ENCODE measurements at regions not wholly inside any gene's neighbourhood (a gene's known extent, or its start where the extent isn't known, plus 50 kb on each side); places are given as distances from the start of the nearest gene placed in this dataset.

DNA sequence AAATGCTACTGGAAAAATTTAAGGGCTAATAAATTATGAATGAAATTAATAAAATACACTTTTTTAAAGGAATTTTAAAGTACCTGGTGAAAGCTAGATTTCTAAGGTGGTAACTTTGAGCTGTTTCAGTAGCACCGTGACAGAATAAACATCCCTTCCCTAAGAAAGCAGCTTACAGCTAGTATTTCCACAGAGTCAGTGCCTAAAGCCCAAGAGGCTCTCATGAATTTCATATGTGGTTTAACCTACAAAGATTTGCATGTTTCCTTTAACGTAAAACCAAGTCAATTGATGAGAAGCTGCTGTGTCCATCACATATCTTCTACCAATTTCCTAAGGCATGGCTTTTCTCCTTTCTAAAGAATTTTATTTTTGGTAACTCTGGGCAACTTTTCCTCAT is 56.8 kb downstream of the IFNG start:
- no peaks in the 10 kb centered on the region for H3K9me3 Mint-ChIP-seq
- no peak overlapping the region for H3K4me3 Mint-ChIP-seq
- ATAC-seq (replicated peaks): no peak
- H3K27me3 Mint-ChIP-seq: peaks cover 5% of the 10 kb centered on the region
- no peak overlapping the region for H3K27ac Mint-ChIP-seq
- no peaks in the 10 kb centered on the region for H3K36me3 Mint-ChIP-seq (ENCODE audit: low read depth)
- H3K4me1 Mint-ChIP-seq: no peaks in the 10 kb centered on the region

DNA sequence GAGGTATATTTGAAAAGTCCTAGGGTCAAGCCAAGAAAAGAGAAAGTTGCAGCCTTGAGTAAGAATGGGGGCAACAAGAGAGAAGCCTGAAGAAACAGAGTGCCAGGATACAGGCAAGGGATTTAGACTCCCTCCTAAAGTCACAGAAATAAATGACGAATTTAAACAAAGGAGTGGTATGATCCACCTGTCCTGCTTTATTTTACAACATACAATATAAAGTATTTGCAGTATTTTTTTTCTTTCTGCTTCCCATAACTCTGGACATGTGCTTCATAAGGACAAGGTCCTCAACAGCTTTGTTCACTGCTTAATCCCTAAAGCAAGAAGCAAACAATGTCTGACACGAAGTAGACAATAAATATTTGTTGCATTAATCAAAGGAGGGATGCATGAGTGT is 57.4 kb downstream of the IFNG start:
- Mint-ChIP-seq H3K4me3 (no peak overlapping the region), H3K27me3 (peaks cover 5% of the 10 kb centered on the region), H3K27ac (no peak overlapping the region), H3K9me3 (no peaks in the 10 kb centered on the region), H3K4me1 (no peaks in the 10 kb centered on the region), H3K36me3 (ENCODE audit: low read depth) (no peaks in the 10 kb centered on the region)
- ATAC-seq (replicated peaks): no peak

DNA sequence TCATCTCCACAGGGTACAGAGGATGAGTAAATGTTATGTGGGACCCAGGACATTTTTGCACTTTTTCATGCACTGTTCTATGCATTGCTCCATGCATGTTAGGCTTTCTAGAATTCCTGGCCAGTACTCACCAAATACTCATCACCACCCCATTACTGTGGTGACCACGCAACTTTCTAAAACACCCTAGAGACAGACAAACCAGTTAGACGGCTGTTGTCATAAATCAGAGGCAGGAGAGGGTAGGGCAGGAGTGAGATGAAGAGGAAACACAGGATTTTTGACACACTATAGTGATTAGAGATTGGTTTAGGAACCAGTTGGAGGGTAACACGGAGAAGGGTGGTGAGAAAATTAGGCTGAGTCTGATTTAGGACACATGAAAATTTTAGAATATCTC is 59.3 kb downstream of the IFNG start:
- H3K27ac Mint-ChIP-seq: no peak overlapping the region
- H3K27me3 Mint-ChIP-seq: peaks cover 5% of the 10 kb centered on the region
- no peaks in the 10 kb centered on the region for H3K36me3 Mint-ChIP-seq (ENCODE audit: low read depth)
- H3K4me3 Mint-ChIP-seq: no peak overlapping the region
- no peaks in the 10 kb centered on the region for H3K4me1 Mint-ChIP-seq
- H3K9me3 Mint-ChIP-seq: no peaks in the 10 kb centered on the region
- ATAC-seq (replicated peaks): no peak

DNA sequence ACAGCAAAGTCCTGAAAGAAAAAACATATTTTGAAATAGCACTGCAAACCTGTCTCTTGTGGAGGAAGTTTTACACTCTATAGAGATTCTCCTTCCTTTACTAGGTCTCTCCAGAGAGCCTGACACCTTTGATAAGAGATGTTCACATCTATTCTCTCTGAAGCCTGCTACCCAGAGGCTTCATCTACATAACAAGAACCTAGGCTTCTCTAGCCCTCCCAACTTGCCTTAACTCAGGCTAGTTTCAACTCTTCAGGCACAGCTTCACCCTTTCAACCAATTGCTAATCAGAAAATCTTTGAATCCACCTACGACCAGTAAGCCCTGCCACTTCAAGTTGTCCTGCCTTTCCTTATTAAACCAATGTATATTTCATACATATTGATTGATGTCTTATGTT is 60.6 kb downstream of the IFNG start:
- Mint-ChIP-seq H3K27me3 (peaks cover 5% of the 10 kb centered on the region), H3K36me3 (ENCODE audit: low read depth) (no peaks in the 10 kb centered on the region), H3K4me1 (no peaks in the 10 kb centered on the region), H3K9me3 (no peaks in the 10 kb centered on the region), H3K4me3 (no peak overlapping the region), H3K27ac (no peak overlapping the region)
- no peak for ATAC-seq (replicated peaks)

DNA sequence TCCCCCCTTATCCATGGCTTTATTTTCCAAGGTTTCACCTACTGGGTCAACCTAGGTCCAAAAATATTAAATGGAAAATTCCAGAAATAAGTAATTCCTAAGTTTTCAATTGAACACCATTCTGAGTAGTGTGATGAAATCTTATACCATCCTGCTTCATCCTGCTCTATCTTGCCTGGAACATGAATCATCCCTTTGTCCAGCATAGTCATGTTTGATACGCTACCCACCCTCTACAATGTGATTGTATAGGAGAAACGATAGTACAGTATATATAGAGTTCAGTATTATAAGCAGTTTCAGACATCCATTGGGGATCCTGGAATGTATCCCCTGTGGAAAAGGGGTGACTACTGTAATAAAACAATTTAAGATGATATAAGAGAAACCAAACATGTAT is 62.2 kb downstream of the IFNG start:
- H3K4me3 Mint-ChIP-seq: no peak overlapping the region
- no peak for ATAC-seq (replicated peaks)
- H3K27me3 Mint-ChIP-seq: peaks cover 5% of the 10 kb centered on the region
- no peaks in the 10 kb centered on the region for H3K4me1 Mint-ChIP-seq
- H3K36me3 Mint-ChIP-seq (ENCODE audit: low read depth): no peaks in the 10 kb centered on the region
- no peaks in the 10 kb centered on the region for H3K9me3 Mint-ChIP-seq
- H3K27ac Mint-ChIP-seq: no peak overlapping the region

DNA sequence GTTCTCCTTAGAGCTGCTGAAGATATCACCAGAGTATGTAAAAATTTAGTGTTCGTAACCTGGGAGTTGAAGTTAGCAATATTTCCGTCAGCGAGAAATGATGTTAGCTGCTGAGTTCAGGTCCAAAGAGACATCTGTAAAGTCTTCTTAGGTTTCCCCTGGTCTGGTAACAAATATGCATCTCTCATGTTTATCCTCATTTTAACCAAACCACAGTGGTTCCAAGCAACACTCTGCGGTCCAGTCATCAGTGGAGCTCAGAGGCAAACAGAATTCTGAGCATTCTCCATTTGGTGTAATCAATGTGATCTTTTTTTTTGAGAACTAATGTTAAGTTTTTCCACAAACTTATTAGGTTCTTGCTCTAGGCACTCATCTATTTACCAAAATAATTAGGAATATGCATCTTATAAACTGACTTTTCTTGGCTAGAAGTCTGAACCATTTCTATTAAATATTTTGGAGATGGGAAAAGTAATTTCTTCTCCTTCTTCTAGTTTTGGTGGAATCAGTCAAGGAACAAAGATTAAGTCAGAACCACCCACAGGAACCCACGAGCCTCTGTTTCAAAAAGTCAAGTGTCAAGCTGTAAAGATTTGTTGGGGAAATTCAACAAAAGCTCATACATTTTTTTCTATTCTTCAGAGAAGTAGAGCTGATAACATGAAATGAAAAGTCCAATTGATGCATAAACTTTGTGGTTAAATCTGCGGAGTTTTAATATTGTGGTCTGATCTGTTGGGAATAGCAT is 64.7 kb downstream of the IFNG start:
- Mint-ChIP-seq H3K36me3 (ENCODE audit: low read depth) (no peaks in the 10 kb centered on the region), H3K9me3 (peaks cover 6% of the 10 kb centered on the region), H3K27me3 (peaks cover 3% of the 10 kb centered on the region), H3K4me3 (no peak overlapping the region), H3K4me1 (no peaks in the 10 kb centered on the region), H3K27ac (no peak overlapping the region)
- ATAC-seq (replicated peaks): no peak

DNA sequence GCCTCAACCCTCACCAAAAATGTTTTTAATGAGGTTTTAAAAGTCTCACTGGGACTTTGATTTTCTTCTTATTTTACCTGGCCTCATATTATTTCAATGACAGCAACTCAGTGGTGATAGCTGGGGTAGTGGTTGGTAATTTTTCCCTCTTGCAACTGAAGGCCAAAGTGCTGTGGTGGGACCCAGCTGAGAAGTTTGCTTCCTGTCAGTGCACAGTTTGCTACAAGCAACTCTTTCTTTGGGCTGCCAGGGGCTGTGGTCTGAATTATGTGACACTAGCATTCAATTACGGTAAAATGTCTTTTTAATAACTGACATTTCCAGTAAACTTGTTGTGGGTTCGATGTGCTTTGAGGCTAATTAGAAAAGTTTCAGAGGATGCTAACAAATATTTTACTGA is 65.3 kb downstream of the IFNG start:
- Mint-ChIP-seq H3K4me1 (no peaks in the 10 kb centered on the region), H3K36me3 (ENCODE audit: low read depth) (no peaks in the 10 kb centered on the region), H3K9me3 (peaks cover 8% of the 10 kb centered on the region), H3K27me3 (peaks cover 3% of the 10 kb centered on the region), H3K4me3 (no peak overlapping the region), H3K27ac (no peak overlapping the region)
- no peak for ATAC-seq (replicated peaks)

DNA sequence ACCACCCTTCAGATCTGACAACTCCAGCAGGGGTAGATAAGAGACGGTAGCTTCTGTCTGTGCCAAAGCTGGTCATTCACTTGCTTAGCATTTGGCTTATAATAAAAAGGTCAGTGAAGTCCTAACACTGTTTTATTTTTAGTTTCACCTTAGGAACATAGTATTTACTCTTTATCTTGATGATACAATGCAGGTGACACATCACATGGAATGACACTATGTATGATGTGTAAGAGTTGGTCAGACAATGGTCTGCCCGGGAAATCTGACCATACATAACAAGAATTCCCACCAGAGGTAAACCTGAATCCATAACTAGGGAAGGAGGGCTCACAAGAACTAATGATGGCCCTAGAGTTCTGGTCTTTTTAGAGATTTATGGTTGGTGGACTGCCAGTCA is 66.6 kb downstream of the IFNG start:
- peaks cover 8% of the 10 kb centered on the region for H3K9me3 Mint-ChIP-seq
- no peak for ATAC-seq (replicated peaks)
- H3K27ac Mint-ChIP-seq: no peak overlapping the region
- H3K27me3 Mint-ChIP-seq: peaks cover 3% of the 10 kb centered on the region
- H3K4me3 Mint-ChIP-seq: no peak overlapping the region
- H3K4me1 Mint-ChIP-seq: no peaks in the 10 kb centered on the region
- no peaks in the 10 kb centered on the region for H3K36me3 Mint-ChIP-seq (ENCODE audit: low read depth)

DNA sequence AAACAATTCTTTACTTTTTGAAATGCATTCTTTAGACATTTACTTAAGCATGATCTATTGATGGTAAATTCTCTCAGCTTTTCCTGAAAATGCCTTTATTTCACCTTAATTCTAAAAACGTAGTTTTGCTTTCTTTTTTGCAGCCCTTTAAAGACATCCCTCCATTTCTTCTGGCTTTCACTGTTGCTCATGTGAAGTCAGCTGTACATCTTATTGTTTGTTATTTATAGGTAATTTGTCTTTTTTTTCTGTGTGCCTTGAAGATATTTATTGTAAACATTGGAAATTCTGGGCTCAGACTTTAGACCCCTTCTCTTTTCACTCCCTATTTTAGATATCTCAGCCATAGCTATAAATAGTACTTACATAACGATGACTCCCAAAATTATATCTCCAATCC is 70.4 kb downstream of the IFNG start:
- Mint-ChIP-seq H3K4me1 (no peaks in the 10 kb centered on the region), H3K36me3 (ENCODE audit: low read depth) (no peaks in the 10 kb centered on the region), H3K4me3 (no peak overlapping the region), H3K27me3 (peaks cover 3% of the 10 kb centered on the region), H3K9me3 (peaks cover 8% of the 10 kb centered on the region), H3K27ac (no peak overlapping the region)
- no peak for ATAC-seq (replicated peaks)

DNA sequence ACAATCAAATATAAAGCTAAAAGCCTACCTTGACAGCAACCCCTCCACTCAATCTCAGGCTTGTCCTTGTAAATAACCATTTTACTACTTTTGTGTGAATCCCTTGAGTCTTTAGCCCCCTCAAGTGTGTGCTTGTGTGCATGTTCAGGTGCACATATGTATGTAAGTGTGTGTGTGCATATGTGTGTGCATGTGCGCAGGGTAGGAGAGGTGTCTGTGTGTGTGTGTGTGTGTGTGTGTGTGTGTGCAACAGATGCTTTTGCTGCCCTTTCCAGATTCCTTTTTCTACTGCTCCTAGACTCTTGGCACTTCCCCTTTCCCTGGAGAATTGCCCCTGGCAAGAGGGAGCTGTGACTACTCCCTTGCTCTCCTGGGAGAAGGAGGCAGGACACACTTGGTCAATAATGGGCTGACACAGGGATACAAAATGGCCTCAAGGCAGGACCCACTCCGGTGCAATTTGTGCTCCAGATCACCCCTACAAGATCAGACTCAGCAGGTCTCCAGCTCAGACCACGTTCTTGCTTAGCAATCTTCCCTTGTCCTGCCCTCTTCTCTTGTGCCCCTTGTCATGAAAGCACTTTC is 73.4 kb downstream of the IFNG start:
- Mint-ChIP-seq H3K4me3 (no peak overlapping the region), H3K9me3 (peaks cover 15% of the 10 kb centered on the region), H3K27me3 (no peaks in the 10 kb centered on the region), H3K36me3 (ENCODE audit: low read depth) (no peaks in the 10 kb centered on the region), H3K4me1 (no peaks in the 10 kb centered on the region), H3K27ac (no peak overlapping the region)
- no peak for ATAC-seq (replicated peaks)

DNA sequence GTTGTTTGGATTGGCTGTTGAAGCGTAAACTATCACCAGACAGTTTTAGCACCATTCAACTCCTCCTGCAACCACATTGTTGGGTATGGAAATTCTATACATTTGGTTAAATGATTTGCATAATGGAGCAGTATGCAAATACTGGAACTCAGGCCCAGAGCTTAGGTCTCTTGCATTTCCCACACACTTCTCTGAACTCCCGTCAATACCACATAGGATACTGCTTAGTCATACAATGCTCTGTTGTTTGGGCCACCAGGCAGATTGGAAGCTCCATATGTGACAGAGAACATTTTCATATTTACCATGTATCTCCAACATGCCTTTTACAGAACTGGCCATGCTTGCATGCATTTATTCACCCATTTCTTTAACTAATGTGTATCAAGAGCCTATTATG is 78.0 kb downstream of the IFNG start:
- peaks cover 7% of the 10 kb centered on the region for H3K9me3 Mint-ChIP-seq
- H3K36me3 Mint-ChIP-seq (ENCODE audit: low read depth): no peaks in the 10 kb centered on the region
- H3K4me3 Mint-ChIP-seq: no peak overlapping the region
- H3K4me1 Mint-ChIP-seq: no peaks in the 10 kb centered on the region
- no peaks in the 10 kb centered on the region for H3K27me3 Mint-ChIP-seq
- peak; percentile 54 for ATAC-seq (replicated peaks)
- no peak overlapping the region for H3K27ac Mint-ChIP-seq

DNA sequence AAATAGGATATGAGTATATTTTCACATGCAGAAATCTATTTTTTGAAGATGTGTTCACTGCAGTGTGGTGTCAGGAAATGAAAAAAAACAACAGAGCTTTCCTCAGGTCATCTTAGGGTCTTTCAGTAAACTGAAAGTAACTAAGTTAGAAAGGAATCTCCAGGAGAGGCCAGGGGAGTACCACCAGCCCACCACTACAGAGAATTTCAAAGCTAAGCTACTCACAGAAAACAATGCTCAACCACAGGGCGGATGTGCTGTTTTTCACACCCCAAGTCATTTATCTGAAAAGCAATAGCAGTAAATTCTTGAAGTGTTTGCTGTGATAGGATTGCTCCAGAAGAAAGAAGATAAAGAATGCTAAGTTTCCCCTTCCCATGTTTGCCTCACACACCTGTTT is 79.0 kb downstream of the IFNG start:
- no peak overlapping the region for H3K27ac Mint-ChIP-seq
- H3K9me3 Mint-ChIP-seq: peaks cover 7% of the 10 kb centered on the region
- no peaks in the 10 kb centered on the region for H3K36me3 Mint-ChIP-seq (ENCODE audit: low read depth)
- no peak for ATAC-seq (replicated peaks)
- H3K27me3 Mint-ChIP-seq: no peaks in the 10 kb centered on the region
- H3K4me1 Mint-ChIP-seq: no peaks in the 10 kb centered on the region
- H3K4me3 Mint-ChIP-seq: no peak overlapping the region

DNA sequence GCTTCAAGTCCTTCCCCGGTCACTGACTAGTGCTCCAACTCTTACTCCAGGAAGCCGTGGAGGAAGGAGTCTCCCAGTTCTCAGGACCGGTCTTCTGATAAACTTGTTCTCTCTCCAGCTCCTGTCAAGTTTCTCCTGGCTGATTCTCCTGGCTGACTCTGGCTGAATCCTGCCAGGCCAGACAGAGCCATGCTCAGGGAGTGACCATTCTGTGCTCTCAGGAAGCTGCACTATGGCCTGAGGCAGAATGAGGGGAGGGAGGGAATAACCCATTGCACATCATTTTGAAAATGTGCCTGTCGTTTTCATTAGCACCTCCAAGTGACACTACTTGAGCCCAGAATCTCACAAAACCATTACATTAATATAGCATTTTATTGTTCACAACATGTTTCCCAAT is 80.8 kb downstream of the IFNG start:
- Mint-ChIP-seq H3K27ac (no peak overlapping the region), H3K36me3 (ENCODE audit: low read depth) (no peaks in the 10 kb centered on the region), H3K27me3 (no peaks in the 10 kb centered on the region), H3K4me3 (no peak overlapping the region), H3K4me1 (no peaks in the 10 kb centered on the region), H3K9me3 (peaks cover 7% of the 10 kb centered on the region)
- no peak for ATAC-seq (replicated peaks)

DNA sequence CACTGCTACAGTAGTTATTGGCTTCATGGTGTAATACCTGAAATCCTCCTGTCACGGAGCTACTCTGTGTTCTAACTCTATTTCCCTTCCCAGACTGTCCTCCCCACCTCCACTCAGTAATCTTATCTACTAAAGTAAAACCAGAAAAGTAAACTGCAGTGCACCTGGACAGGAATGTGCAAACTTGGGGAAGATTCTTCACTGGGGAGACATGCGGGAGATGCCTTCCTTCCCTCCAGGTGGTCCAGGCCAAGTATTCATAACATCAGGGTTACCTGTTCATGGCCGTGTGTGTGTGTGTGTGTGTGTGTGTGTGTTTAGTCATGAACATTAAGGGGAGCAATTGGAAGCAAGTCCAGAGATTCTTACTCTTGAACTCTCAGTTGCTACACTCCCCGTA is 84.1 kb downstream of the IFNG start:
- Mint-ChIP-seq H3K9me3 (no peaks in the 10 kb centered on the region), H3K4me1 (no peaks in the 10 kb centered on the region), H3K27ac (no peak overlapping the region), H3K27me3 (no peaks in the 10 kb centered on the region), H3K4me3 (no peak overlapping the region), H3K36me3 (ENCODE audit: low read depth) (no peaks in the 10 kb centered on the region)
- ATAC-seq (replicated peaks): no peak

DNA sequence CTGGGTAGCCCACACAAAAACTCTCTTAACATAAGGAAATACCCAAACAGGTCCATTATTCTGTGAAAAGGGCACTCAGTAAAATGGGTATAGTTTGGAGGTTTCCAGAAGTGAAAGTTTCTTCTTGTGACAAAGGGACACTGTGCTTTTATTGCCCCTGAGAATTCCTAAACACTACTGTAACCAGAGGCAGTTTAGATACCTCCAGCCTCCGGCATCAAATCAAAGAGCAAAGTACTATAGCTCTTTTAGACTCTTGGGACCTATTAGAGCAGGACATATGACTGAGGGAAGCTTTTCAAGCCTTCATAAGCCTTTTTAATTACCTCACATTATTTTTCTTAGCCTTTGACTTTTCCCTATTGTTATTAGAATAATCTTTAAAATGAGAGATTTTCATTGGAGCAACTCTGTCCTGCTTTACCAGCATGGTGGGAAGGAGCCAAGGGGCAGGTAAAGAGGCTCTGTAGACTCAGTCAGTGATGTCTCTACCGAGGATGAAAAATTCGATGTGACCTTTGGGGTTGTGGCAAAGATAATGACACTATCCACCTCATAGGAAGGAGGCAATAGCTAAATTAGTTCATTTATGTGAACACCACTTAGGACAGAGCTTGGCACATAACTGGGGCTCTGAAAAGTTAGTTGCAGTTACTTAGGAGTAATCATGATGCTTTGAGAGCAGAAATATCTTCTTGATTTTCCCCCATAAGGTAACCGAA is 85.1 kb downstream of the IFNG start:
- H3K27me3 Mint-ChIP-seq: no peaks in the 10 kb centered on the region
- no peak overlapping the region for H3K27ac Mint-ChIP-seq
- no peaks in the 10 kb centered on the region for H3K9me3 Mint-ChIP-seq
- ATAC-seq (replicated peaks): no peak
- H3K36me3 Mint-ChIP-seq (ENCODE audit: low read depth): no peaks in the 10 kb centered on the region
- no peak overlapping the region for H3K4me3 Mint-ChIP-seq
- no peaks in the 10 kb centered on the region for H3K4me1 Mint-ChIP-seq

Data from activated T-helper 17 cell treated with anti-CD3 and anti-CD28 coated beads, Interleukin-2, amount 50 U/mL, for 72 hours (primary cell).